Natural killer cell (primary cell): ENCODE measurements at regions not wholly inside any gene's neighbourhood (a gene's known extent, or its start where the extent isn't known, plus 50 kb on each side); places are given as distances from the start of the nearest gene placed in this dataset.

Experiments used
- ATAC-seq, 3 donors: fragments of 150-1000 bp in 2 of 3; fragments of 200-7000 bp in 1 of 3; cut with Tn5 transposase; 1 replicate in 1 of 3; 2 replicates in 2 of 3; pipeline ENCODE4 v1.10.0; 2021; ENCODE audit warnings: mild to moderate bottlenecking in 2 of 3, moderate library complexity in 2 of 3
- DNase-seq, 2 donors: peaks; one replicate each; pipeline versions ENCODE4 v3.0.0 to v3.0.0-alpha.2; 2013 to 2021; ENCODE audit warnings: mixed read lengths in 1 of 2
- H3K27ac ChIP-seq: one replicate; pipeline ENCODE4 v1.5.1; 2013; ENCODE audit warnings: mild to moderate bottlenecking, low read length
- H3K27me3 ChIP-seq: one replicate; pipeline ENCODE4 v1.6.1; 2013; ENCODE audit warnings: low read length; ENCODE audit not compliant: control insufficient read depth, insufficient read depth
- H3K36me3 ChIP-seq: one replicate; pipeline ENCODE4 v1.6.1; 2013; ENCODE audit warnings: low read length; ENCODE audit not compliant: control insufficient read depth, insufficient read depth
- H3K4me1 ChIP-seq: one replicate; pipeline ENCODE4 v1.6.1; 2013; ENCODE audit warnings: low read length; ENCODE audit not compliant: control insufficient read depth, insufficient read depth
- H3K4me3 ChIP-seq: one replicate; pipeline ENCODE4 v1.5.1; 2013; ENCODE audit warnings: low read length
- H3K9me3 ChIP-seq: one replicate; pipeline ENCODE4 v1.6.1; 2013; ENCODE audit warnings: low read length; ENCODE audit not compliant: control insufficient read depth, insufficient read depth
- H3K27ac Mint-ChIP-seq, 2 donors: one replicate each; pipeline ENCODE4 v1.8.0; 2022; ENCODE audit warnings: mild to moderate bottlenecking in 2 of 2, mixed read lengths in 2 of 2, moderate library complexity in 1 of 2
- H3K27me3 Mint-ChIP-seq, 2 donors: one replicate each; pipeline ENCODE4 v1.8.0; 2022; ENCODE audit warnings: low read depth in 2 of 2, mixed read lengths in 2 of 2
- H3K36me3 Mint-ChIP-seq: one replicate; pipeline ENCODE4 v1.8.0; 2022; ENCODE audit warnings: mixed read lengths
- H3K4me1 Mint-ChIP-seq, 2 donors: one replicate each; pipeline ENCODE4 v1.8.0; 2022; ENCODE audit warnings: mixed read lengths in 2 of 2
- H3K4me3 Mint-ChIP-seq: one replicate; pipeline ENCODE4 v1.8.0; 2022; ENCODE audit warnings: mild to moderate bottlenecking, moderate library complexity, mixed read lengths
- H3K9me3 Mint-ChIP-seq, 2 donors: one replicate each; pipeline ENCODE4 v1.8.0; 2022; ENCODE audit warnings: mixed read lengths in 2 of 2
- CTCF ChIP-seq: fragments of 200-600 bp; IDR thresholded peaks from one replicate; pipeline ENCODE4 v1.8.0; 2022; ENCODE audit warnings: antibody characterized with exemption
- WGBS: methylation state at CpG from one replicate; pipeline ENCODE4 v1.1.7; 2013; ENCODE audit warnings: missing lambda C conversion rate; ENCODE audit not compliant: insufficient coverage; 5-methylcytosine and 5-hydroxymethylcytosine counted together
- intact Hi-C: fragments of 100-400 bp; cut with micrococcal nuclease; formaldehyde crosslinking; loops from one replicate; pipeline ENCODE4 v1.14.2; 2022

GRCh38 chr1:198083549-198083948 lies 73.2 kb upstream of the NEK7 start:
- WGBS = no CpG with 5 or more reads among the region's 2 CpGs
- intact Hi-C loops = loop anchor here (10.0 kb wide), 1 partner anchor 191 kb away; no protein-coding TSS in a partner anchor

GRCh38 chr1:198084241-198084908 lies 72.4 kb upstream of the NEK7 start:
- ATAC-seq = no peak
- H3K27me3 Mint-ChIP-seq = peaks cover 2 to 6% of the 10 kb centered on the region in 2 donors
- no peak for TF ChIP-seq CTCF

More at GRCh38 chr1:198083549-198083948, 73.2 kb upstream of the NEK7 start:
- H3K4me3 Mint-ChIP-seq = no peak overlapping the region
- peaks cover 4 to 6% of the 10 kb centered on the region in 2 donors for H3K27me3 Mint-ChIP-seq
- Histone ChIP-seq H3K4me1 (no peaks in the 10 kb centered on the region), H3K36me3 (no peaks in the 10 kb centered on the region), H3K4me3 (no peak overlapping the region), H3K27ac (no peak overlapping the region), H3K27me3 (no peaks in the 10 kb centered on the region), H3K9me3 (no peaks in the 10 kb centered on the region)
- TF ChIP-seq CTCF = no peak
- no peak overlapping the region for H3K27ac Mint-ChIP-seq
- H3K36me3 Mint-ChIP-seq = no peaks in the 10 kb centered on the region
- no peak for DNase-seq
- H3K4me1 Mint-ChIP-seq = peaks cover 4% of the 10 kb centered on the region in 2 donors
- no peak for ATAC-seq
- no peaks in the 10 kb centered on the region for H3K9me3 Mint-ChIP-seq

GRCh38 chr1:198086051-198086745 lies 70.6 kb upstream of the NEK7 start:
- Histone ChIP-seq H3K9me3 (no peaks in the 10 kb centered on the region), H3K27ac (no peak overlapping the region), H3K36me3 (no peaks in the 10 kb centered on the region), H3K4me1 (no peaks in the 10 kb centered on the region), H3K27me3 (no peaks in the 10 kb centered on the region), H3K4me3 (no peak overlapping the region)
- ATAC-seq (no peak), DNase-seq (no peak)
- TF ChIP-seq CTCF = no peak
- Mint-ChIP-seq H3K4me1 (peaks cover 5% of the 10 kb centered on the region in 2 donors), H3K36me3 (no peaks in the 10 kb centered on the region), H3K27me3 (peaks cover 2 to 6% of the 10 kb centered on the region in 2 donors), H3K4me3 (no peak overlapping the region), H3K27ac (no peak overlapping the region), H3K9me3 (no peaks in the 10 kb centered on the region)
- intact Hi-C loops = loop anchor here (5.0 to 10.0 kb wide), 2 partner anchors 189 to 271 kb away; no protein-coding TSS in a partner anchor
- WGBS = no CpG with 5 or more reads among the region's 1 CpG

More at GRCh38 chr1:198084241-198084908, 72.4 kb upstream of the NEK7 start:
- H3K27me3 ChIP-seq = no peaks in the 10 kb centered on the region
- no peak overlapping the region for H3K4me3 ChIP-seq
- WGBS = 88% methylated on average over 5 of the region's 5 CpGs
- intact Hi-C loops = loop anchor here (10.0 kb wide), 1 partner anchor 190 kb away; no protein-coding TSS in a partner anchor
- Mint-ChIP-seq H3K27ac (no peak overlapping the region), H3K4me3 (no peak overlapping the region), H3K36me3 (no peaks in the 10 kb centered on the region), H3K4me1 (peaks cover 5% of the 10 kb centered on the region in 2 donors), H3K9me3 (no peaks in the 10 kb centered on the region)
- no peaks in the 10 kb centered on the region for H3K4me1 ChIP-seq
- H3K27ac ChIP-seq = no peak overlapping the region
- H3K9me3 ChIP-seq = no peaks in the 10 kb centered on the region
- H3K36me3 ChIP-seq = no peaks in the 10 kb centered on the region
- no peak for DNase-seq
